ENCODE measurements at regions not wholly inside any gene's neighbourhood (a gene's known extent, or its start where the extent isn't known, plus 50 kb on each side); places are given as distances from the start of the nearest gene placed in this dataset.
"Not testable (repeated sequence)": the region's sequence is repeated elsewhere in the genome, so short reads cannot be mapped to it uniquely, and the experiment has no call there.

DNA sequence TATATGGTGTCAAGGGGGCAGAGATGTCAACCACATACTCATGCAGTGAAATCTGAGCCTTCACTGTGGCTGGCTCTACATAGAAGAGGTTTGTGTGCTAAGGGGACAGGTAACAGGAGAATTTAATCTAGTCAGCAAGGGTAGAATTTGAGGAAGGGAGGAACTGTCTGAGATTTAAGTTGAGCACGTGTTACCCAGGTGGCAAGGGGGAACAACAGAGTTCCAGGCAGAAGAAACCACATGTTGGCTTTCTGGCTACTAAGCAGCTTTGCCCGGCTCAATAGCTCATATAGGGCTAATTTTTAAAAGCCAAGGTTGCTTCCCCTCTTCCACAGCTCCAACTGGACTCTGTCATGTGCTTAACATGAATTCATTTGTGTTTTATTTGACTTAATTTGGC lies 397.6 kb downstream of the EDEM1 start:
- ChIA-PET CTCF (ENCODE audit: unreplicated experiment) (no interaction called here), POLR2A (no interaction called here)
- BruUV-seq (replicated peaks): no TSS peak
- intact Hi-C loops (cut with micrococcal nuclease; ENCODE audit: unreplicated experiment): no loop called here
- TF ChIP-seq EZH2phosphoT487 (IDR thresholded peaks at IDR 0.05; ENCODE audit: borderline replicate concordance, low read depth, low read length): no peak
- TF ChIP-seq, protein P1, sequence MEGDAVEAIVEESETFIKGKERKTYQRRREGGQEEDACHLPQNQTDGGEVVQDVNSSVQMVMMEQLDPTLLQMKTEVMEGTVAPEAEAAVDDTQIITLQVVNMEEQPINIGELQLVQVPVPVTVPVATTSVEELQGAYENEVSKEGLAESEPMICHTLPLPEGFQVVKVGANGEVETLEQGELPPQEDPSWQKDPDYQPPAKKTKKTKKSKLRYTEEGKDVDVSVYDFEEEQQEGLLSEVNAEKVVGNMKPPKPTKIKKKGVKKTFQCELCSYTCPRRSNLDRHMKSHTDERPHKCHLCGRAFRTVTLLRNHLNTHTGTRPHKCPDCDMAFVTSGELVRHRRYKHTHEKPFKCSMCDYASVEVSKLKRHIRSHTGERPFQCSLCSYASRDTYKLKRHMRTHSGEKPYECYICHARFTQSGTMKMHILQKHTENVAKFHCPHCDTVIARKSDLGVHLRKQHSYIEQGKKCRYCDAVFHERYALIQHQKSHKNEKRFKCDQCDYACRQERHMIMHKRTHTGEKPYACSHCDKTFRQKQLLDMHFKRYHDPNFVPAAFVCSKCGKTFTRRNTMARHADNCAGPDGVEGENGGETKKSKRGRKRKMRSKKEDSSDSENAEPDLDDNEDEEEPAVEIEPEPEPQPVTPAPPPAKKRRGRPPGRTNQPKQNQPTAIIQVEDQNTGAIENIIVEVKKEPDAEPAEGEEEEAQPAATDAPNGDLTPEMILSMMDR (conservative IDR thresholded peaks at IDR 0.05; ENCODE audit: low read length): no peak
- Histone ChIP-seq H3K79me2 (ENCODE audit: insufficient read depth, low read depth, low read length) (no peaks in the 10 kb centered on the region), H3K4me2 (ENCODE audit: low read length) (no peak overlapping the region), H3K4me1 (ENCODE audit: insufficient read depth, low read length, poor library complexity, severe bottlenecking) (no peaks in the 10 kb centered on the region), H3K9me3 (ENCODE audit: low read length) (no peaks in the 10 kb centered on the region), H4K20me1 (ENCODE audit: insufficient read depth, low read length) (no peaks in the 10 kb centered on the region), H3K27ac (ENCODE audit: low read depth, low read length, poor library complexity, severe bottlenecking) (no peak overlapping the region), H2AFZ (ENCODE audit: low read length) (no peak overlapping the region), H3K9me2 (ENCODE audit: insufficient read depth, low read length) (no peaks in the 10 kb centered on the region), H3K36me3 (ENCODE audit: insufficient read depth, low read length) (no peaks in the 10 kb centered on the region), H3K4me3 (ENCODE audit: low read depth, low read length, poor library complexity, severe bottlenecking) (no peak overlapping the region)
- DNase-seq (ENCODE audit: low spot score): no peak

DNA sequence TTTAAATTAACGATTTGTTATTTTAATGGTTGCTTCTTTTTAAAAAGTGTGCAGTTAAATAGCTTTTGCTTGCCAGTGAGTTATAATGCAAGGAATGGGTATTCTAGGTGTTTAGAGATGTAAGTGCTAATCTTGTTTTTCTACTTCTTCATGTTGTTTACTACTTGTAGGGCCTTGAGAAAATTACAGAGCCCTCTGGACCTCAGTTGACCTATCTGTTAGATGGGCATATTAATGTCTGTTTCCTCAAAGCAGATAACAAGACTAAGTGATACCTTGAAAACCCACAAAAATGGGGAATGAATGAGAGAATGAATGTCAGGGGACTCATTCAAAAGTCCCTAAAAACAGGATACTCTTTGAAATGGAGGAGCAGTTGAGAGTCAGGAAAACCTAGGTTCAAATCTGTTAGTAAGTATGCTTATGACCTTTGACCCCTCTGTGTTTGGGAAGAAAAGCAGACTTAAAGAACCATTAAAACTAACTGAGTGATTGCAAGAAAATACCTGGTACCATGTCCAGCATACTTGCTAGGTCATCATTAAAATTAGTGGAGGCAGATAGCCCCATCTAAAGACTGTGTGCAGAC lies 419.5 kb downstream of the EDEM1 start:
- no peaks in the 10 kb centered on the region for H3K79me2 ChIP-seq (ENCODE audit: insufficient read depth, low read depth, low read length)
- no peaks in the 10 kb centered on the region for H4K20me1 ChIP-seq (ENCODE audit: insufficient read depth, low read length)
- no peak for DNase-seq (ENCODE audit: low spot score)
- TF ChIP-seq, protein P1 (conservative IDR thresholded peaks at IDR 0.05; ENCODE audit: low read length): no peak
- TF ChIP-seq EZH2phosphoT487 (IDR thresholded peaks at IDR 0.05; ENCODE audit: borderline replicate concordance, low read depth, low read length): no peak
- BruUV-seq (replicated peaks): no TSS peak
- H3K36me3 ChIP-seq (ENCODE audit: insufficient read depth, low read length): no peaks in the 10 kb centered on the region
- no peaks in the 10 kb centered on the region for H3K9me2 ChIP-seq (ENCODE audit: insufficient read depth, low read length)
- no peak overlapping the region for H3K4me2 ChIP-seq (ENCODE audit: low read length)
- H3K4me3 ChIP-seq (ENCODE audit: low read depth, low read length, poor library complexity, severe bottlenecking): no peak overlapping the region
- ChIA-PET POLR2A (no interaction called here), CTCF (ENCODE audit: unreplicated experiment) (no interaction called here)
- H3K4me1 ChIP-seq (ENCODE audit: insufficient read depth, low read length, poor library complexity, severe bottlenecking): no peaks in the 10 kb centered on the region
- no peak overlapping the region for H3K27ac ChIP-seq (ENCODE audit: low read depth, low read length, poor library complexity, severe bottlenecking)
- no peak overlapping the region for H2AFZ ChIP-seq (ENCODE audit: low read length)
- H3K9me3 ChIP-seq (ENCODE audit: low read length): no peaks in the 10 kb centered on the region
- intact Hi-C loops (cut with micrococcal nuclease; ENCODE audit: unreplicated experiment): no loop called here

- no peaks in the 10 kb centered on the region for H3K9me2 ChIP-seq (ENCODE audit: insufficient read depth, low read length)
These were observed 420.1 kb downstream of the EDEM1 start for GRCh38 chr3:5607581-5607980.

DNA sequence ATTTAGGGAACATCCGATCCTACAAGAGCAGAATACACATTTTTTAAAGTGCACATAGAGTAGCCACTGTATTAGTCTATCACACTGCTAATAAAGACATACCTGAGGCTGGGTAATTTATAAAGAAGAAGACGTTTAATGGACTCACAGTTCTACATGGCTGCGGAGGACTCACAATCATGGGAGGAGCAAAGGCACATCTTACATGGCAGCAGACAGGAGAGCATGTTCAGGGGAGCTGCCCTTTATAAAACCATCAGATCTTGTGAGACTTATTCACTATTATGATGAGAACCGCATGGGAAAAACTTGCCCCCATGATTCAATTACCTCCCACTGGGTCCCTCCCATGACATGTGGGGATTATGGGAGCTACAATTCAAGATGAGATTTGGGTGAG lies 421.5 kb downstream of the EDEM1 start:
- intact Hi-C loops (cut with micrococcal nuclease; ENCODE audit: unreplicated experiment); H3K36me3 ChIP-seq (ENCODE audit: insufficient read depth, low read length); H3K4me3 ChIP-seq (ENCODE audit: low read depth, low read length, poor library complexity, severe bottlenecking); H3K9me3 ChIP-seq (ENCODE audit: low read length); H3K79me2 ChIP-seq (ENCODE audit: insufficient read depth, low read depth, low read length); H2AFZ ChIP-seq (ENCODE audit: low read length); H3K4me2 ChIP-seq (ENCODE audit: low read length); DNase-seq (ENCODE audit: low spot score); H3K9me2 ChIP-seq (ENCODE audit: insufficient read depth, low read length); H3K4me1 ChIP-seq (ENCODE audit: insufficient read depth, low read length, poor library complexity, severe bottlenecking); H3K27ac ChIP-seq (ENCODE audit: low read depth, low read length, poor library complexity, severe bottlenecking); H4K20me1 ChIP-seq (ENCODE audit: insufficient read depth, low read length); CTCF ChIA-PET (ENCODE audit: unreplicated experiment); BruUV-seq (replicated peaks): not testable (repeated sequence)
- POLR2A ChIA-PET: interaction anchor here (1.0 kb wide), 1 partner anchor 10 kb away, joined by 3 read pairs; no protein-coding TSS in a partner anchor

More at GRCh38 chr3:5607581-5607980, 420.1 kb downstream of the EDEM1 start:
- Histone ChIP-seq H2AFZ (ENCODE audit: low read length) (no peak overlapping the region), H3K9me3 (ENCODE audit: low read length) (no peaks in the 10 kb centered on the region), H3K27ac (ENCODE audit: low read depth, low read length, poor library complexity, severe bottlenecking) (no peak overlapping the region), H4K20me1 (ENCODE audit: insufficient read depth, low read length) (no peaks in the 10 kb centered on the region), H3K4me2 (ENCODE audit: low read length) (no peak overlapping the region), H3K79me2 (ENCODE audit: insufficient read depth, low read depth, low read length) (no peaks in the 10 kb centered on the region), H3K4me1 (ENCODE audit: insufficient read depth, low read length, poor library complexity, severe bottlenecking) (no peaks in the 10 kb centered on the region), H3K36me3 (ENCODE audit: insufficient read depth, low read length) (no peaks in the 10 kb centered on the region), H3K4me3 (ENCODE audit: low read depth, low read length, poor library complexity, severe bottlenecking) (no peak overlapping the region)
- ChIA-PET CTCF (ENCODE audit: unreplicated experiment) (no interaction called here), POLR2A (no interaction called here)
- no peak for TF ChIP-seq EZH2phosphoT487 (IDR thresholded peaks at IDR 0.05; ENCODE audit: borderline replicate concordance, low read depth, low read length)
- TF ChIP-seq, protein P1 (conservative IDR thresholded peaks at IDR 0.05; ENCODE audit: low read length): no peak
- no TSS peak for BruUV-seq (replicated peaks)
- intact Hi-C loops (cut with micrococcal nuclease; ENCODE audit: unreplicated experiment): no loop called here
- no peak for DNase-seq (ENCODE audit: low spot score)

All from OCI-LY7 (cell line).